ENCODE measurements at regions not wholly inside any gene's neighbourhood (a gene's known extent, or its start where the extent isn't known, plus 50 kb on each side); places are given as distances from the start of the nearest gene placed in this dataset.

DNA sequence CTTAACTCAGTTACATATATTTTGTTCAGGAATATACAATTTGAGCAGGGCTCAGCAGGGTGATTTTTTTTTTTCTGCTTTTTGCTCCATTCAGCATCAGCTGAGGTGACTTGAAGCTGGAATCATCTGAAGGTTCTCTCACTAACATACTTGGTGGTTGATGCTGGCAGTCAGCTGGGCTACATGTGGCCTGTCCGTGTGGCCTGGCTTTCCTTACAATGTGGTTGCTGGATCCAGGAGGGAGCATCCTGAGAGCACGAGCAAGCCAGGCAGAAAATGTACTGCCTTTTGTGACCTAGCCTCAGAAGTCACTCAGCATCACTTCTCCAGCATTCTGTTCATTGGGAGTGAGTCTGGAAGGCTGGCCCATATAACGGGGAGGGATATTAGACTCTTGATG is 151.6 kb upstream of the E2F8 start:
- no CpG with 5 or more reads among the region's 3 CpGs for WGBS, 2 donors (ENCODE audit: extremely low coverage in 2 of 2, insufficient read length in 2 of 2, insufficient replicate concordance in 1 of 2)
- Histone ChIP-seq H2BK120ac (ENCODE audit: low read depth, low read length) (no peak overlapping the region), H2BK15ac (ENCODE audit: low read length) (no peak overlapping the region), H2BK5ac (ENCODE audit: low read length) (no peak overlapping the region), H3K23ac (ENCODE audit: low read depth, low read length, poor library complexity) (no peak overlapping the region), H4K91ac (ENCODE audit: low read depth, low read length, poor library complexity) (no peak overlapping the region), H3K4ac (ENCODE audit: low read length) (no peak overlapping the region), H2AFZ (ENCODE audit: low read length) (no peak overlapping the region), H4K8ac (ENCODE audit: low read depth, low read length) (no peak overlapping the region), H3K4me3 (ENCODE audit: low read length in 2 of 2) (no peak overlapping the region), H3K14ac (ENCODE audit: low read length) (no peak overlapping the region), H3K18ac (ENCODE audit: low read length) (no peak overlapping the region), H3K36me3 (replicated peaks in 1 of 2; ENCODE audit: control insufficient read depth in 2 of 2, insufficient read depth in 2 of 2, low read length in 2 of 2) (no peaks in the 10 kb centered on the region), H3K4me2 (ENCODE audit: insufficient read depth, low read length, poor library complexity, severe bottlenecking) (no peak overlapping the region), H3K27me3 (ENCODE audit: control insufficient read depth in 3 of 3, insufficient read depth in 3 of 3, low read depth in 1 of 3, low read length in 3 of 3) (no peaks in the 10 kb centered on the region), H2BK12ac (ENCODE audit: low read length) (no peak overlapping the region), H3K79me1 (ENCODE audit: low read depth, low read length) (no peaks in the 10 kb centered on the region), H3K9ac (ENCODE audit: low read depth, low read length, poor library complexity) (no peak overlapping the region), H3K9me3 (replicated peaks in 1 of 2; ENCODE audit: control insufficient read depth in 2 of 2, insufficient read depth in 1 of 2, low read depth in 1 of 2, low read length in 2 of 2) (no peaks in the 10 kb centered on the region), H3K4me1 (ENCODE audit: control insufficient read depth in 2 of 2, insufficient read depth in 1 of 2, low read depth in 1 of 2, low read length in 2 of 2) (peaks cover under 1 to 5% of the 10 kb centered on the region in 2 donors), H3K27ac (replicated peaks; ENCODE audit: low read length) (no peak overlapping the region), H2AK5ac (ENCODE audit: low read depth, low read length) (no peak overlapping the region)
- DNase-seq (ENCODE audit: low spot score) = no peak

DNA sequence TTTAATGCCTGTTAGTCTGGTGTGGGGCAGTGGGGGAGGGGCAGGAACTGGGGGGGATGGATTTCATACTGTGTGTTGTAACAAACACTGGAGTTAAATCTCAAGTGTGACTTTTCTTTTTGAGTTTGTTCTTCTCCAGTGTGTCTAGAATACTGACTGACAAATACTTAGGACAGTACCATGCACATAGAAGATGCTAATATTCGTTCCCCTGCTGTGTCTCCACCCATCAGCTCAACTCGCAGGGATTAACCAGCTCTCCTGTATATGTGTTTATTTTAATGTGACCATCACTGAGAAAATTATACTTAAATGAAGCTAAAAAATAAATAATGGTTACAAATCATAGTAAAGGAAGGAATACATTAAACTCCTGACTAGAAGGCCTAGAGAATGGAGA is 150.9 kb upstream of the E2F8 start:
- Histone ChIP-seq H3K27ac (replicated peaks; ENCODE audit: low read length) (no peak overlapping the region), H2AFZ (ENCODE audit: low read length) (no peak overlapping the region), H3K18ac (ENCODE audit: low read length) (no peak overlapping the region), H2AK5ac (ENCODE audit: low read depth, low read length) (no peak overlapping the region), H3K4me3 (ENCODE audit: low read length in 2 of 2) (no peak overlapping the region), H3K14ac (ENCODE audit: low read length) (no peak overlapping the region), H3K36me3 (replicated peaks in 1 of 2; ENCODE audit: control insufficient read depth in 2 of 2, insufficient read depth in 2 of 2, low read length in 2 of 2) (no peaks in the 10 kb centered on the region), H3K23ac (ENCODE audit: low read depth, low read length, poor library complexity) (no peak overlapping the region), H3K4me1 (ENCODE audit: control insufficient read depth in 2 of 2, insufficient read depth in 1 of 2, low read depth in 1 of 2, low read length in 2 of 2) (peaks cover 5% of the 10 kb centered on the region in 2 donors), H2BK12ac (ENCODE audit: low read length) (no peak overlapping the region), H2BK15ac (ENCODE audit: low read length) (no peak overlapping the region), H3K9me3 (replicated peaks in 1 of 2; ENCODE audit: control insufficient read depth in 2 of 2, insufficient read depth in 1 of 2, low read depth in 1 of 2, low read length in 2 of 2) (no peaks in the 10 kb centered on the region), H3K79me1 (ENCODE audit: low read depth, low read length) (no peaks in the 10 kb centered on the region), H3K4me2 (ENCODE audit: insufficient read depth, low read length, poor library complexity, severe bottlenecking) (no peak overlapping the region), H3K27me3 (ENCODE audit: control insufficient read depth in 3 of 3, insufficient read depth in 3 of 3, low read depth in 1 of 3, low read length in 3 of 3) (no peaks in the 10 kb centered on the region), H4K91ac (ENCODE audit: low read depth, low read length, poor library complexity) (no peak overlapping the region), H3K4ac (ENCODE audit: low read length) (no peak overlapping the region), H4K8ac (ENCODE audit: low read depth, low read length) (no peak overlapping the region), H3K9ac (ENCODE audit: low read depth, low read length, poor library complexity) (no peak overlapping the region), H2BK5ac (ENCODE audit: low read length) (no peak overlapping the region), H2BK120ac (ENCODE audit: low read depth, low read length) (no peak overlapping the region)
- DNase-seq (ENCODE audit: low spot score) = no peak
- no CpG with 5 or more reads among the region's 2 CpGs for WGBS, 2 donors (ENCODE audit: extremely low coverage in 2 of 2, insufficient read length in 2 of 2, insufficient replicate concordance in 1 of 2)

DNA sequence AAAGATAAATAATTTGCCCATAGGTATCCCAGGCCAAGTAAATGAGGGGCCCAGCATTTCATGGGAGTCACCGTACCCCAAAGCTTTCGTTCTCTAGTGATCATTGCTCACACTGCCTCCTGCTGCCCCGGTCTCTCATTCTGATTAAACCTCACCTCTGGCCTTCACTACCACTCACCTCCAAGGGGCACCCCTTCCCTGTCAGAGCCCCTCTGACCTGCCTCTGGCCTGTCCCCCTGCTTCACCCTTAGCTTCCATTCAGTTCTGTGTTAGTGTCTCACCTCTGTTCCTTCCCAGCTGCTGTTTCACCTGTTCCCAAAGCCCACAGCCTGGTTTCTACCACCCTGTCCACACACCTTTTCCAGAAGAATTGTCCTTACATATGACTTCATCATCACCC is 150.3 kb upstream of the E2F8 start:
- no peaks in the 10 kb centered on the region for H3K79me1 ChIP-seq (ENCODE audit: low read depth, low read length)
- no peak overlapping the region for H2AFZ ChIP-seq (ENCODE audit: low read length)
- no peak overlapping the region for H2AK5ac ChIP-seq (ENCODE audit: low read depth, low read length)
- no peak overlapping the region for H3K4me3 ChIP-seq (ENCODE audit: low read length in 2 of 2)
- no peak overlapping the region for H3K14ac ChIP-seq (ENCODE audit: low read length)
- no peak overlapping the region for H3K23ac ChIP-seq (ENCODE audit: low read depth, low read length, poor library complexity)
- no peak overlapping the region for H2BK15ac ChIP-seq (ENCODE audit: low read length)
- H4K91ac ChIP-seq (ENCODE audit: low read depth, low read length, poor library complexity) = no peak overlapping the region
- H3K9me3 ChIP-seq (replicated peaks in 1 of 2; ENCODE audit: control insufficient read depth in 2 of 2, insufficient read depth in 1 of 2, low read depth in 1 of 2, low read length in 2 of 2) = no peaks in the 10 kb centered on the region
- DNase-seq (ENCODE audit: low spot score) = no peak
- no peak overlapping the region for H4K8ac ChIP-seq (ENCODE audit: low read depth, low read length)
- H3K4me1 ChIP-seq (ENCODE audit: control insufficient read depth in 2 of 2, insufficient read depth in 1 of 2, low read depth in 1 of 2, low read length in 2 of 2) = peaks cover 5% of the 10 kb centered on the region in 2 donors
- no peak overlapping the region for H3K27ac ChIP-seq (replicated peaks; ENCODE audit: low read length)
- H3K4me2 ChIP-seq (ENCODE audit: insufficient read depth, low read length, poor library complexity, severe bottlenecking) = no peak overlapping the region
- H2BK5ac ChIP-seq (ENCODE audit: low read length) = no peak overlapping the region
- H3K18ac ChIP-seq (ENCODE audit: low read length) = no peak overlapping the region
- no peak overlapping the region for H2BK12ac ChIP-seq (ENCODE audit: low read length)
- H2BK120ac ChIP-seq (ENCODE audit: low read depth, low read length) = no peak overlapping the region
- WGBS, 2 donors (ENCODE audit: extremely low coverage in 2 of 2, insufficient read length in 2 of 2, insufficient replicate concordance in 1 of 2) = no CpG with 5 or more reads among the region's 3 CpGs
- H3K4ac ChIP-seq (ENCODE audit: low read length) = no peak overlapping the region
- H3K27me3 ChIP-seq (ENCODE audit: control insufficient read depth in 3 of 3, insufficient read depth in 3 of 3, low read depth in 1 of 3, low read length in 3 of 3) = no peaks in the 10 kb centered on the region
- no peak overlapping the region for H3K9ac ChIP-seq (ENCODE audit: low read depth, low read length, poor library complexity)
- no peaks in the 10 kb centered on the region for H3K36me3 ChIP-seq (replicated peaks in 1 of 2; ENCODE audit: control insufficient read depth in 2 of 2, insufficient read depth in 2 of 2, low read length in 2 of 2)

DNA sequence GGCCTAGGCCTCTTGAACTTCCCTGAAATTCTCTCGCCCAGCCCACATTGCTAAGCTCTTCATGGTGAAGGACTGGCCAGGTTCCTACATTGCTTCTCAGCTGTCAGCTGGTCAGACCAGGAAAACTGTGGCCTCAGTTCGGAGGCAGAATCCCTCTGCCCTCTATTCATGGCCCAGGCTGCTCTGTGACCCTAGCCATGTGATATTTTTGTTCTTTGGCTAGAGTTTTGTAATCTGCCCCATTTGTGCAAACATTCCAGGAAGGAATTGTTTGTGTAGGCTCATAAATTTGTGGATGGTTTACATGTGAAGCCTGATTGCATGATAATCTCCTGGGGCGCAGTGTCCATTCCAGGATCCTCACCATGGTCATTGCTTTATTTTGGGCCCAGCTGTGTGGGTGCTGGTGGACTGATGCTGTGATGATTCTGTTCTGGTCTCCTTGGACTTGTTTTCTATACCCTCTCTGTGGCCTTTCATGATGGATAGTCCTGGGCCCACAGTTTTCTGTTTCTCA is 149.1 kb upstream of the E2F8 start:
- Histone ChIP-seq H3K18ac (ENCODE audit: low read length) (no peak overlapping the region), H3K4ac (ENCODE audit: low read length) (no peak overlapping the region), H3K14ac (ENCODE audit: low read length) (no peak overlapping the region), H3K79me1 (ENCODE audit: low read depth, low read length) (no peaks in the 10 kb centered on the region), H3K23ac (ENCODE audit: low read depth, low read length, poor library complexity) (no peak overlapping the region), H3K27ac (replicated peaks; ENCODE audit: low read length) (no peak overlapping the region), H2BK120ac (ENCODE audit: low read depth, low read length) (no peak overlapping the region), H2BK5ac (ENCODE audit: low read length) (no peak overlapping the region), H2BK12ac (ENCODE audit: low read length) (no peak overlapping the region), H3K27me3 (ENCODE audit: control insufficient read depth in 3 of 3, insufficient read depth in 3 of 3, low read depth in 1 of 3, low read length in 3 of 3) (no peaks in the 10 kb centered on the region), H2BK15ac (ENCODE audit: low read length) (no peak overlapping the region), H3K9me3 (replicated peaks in 1 of 2; ENCODE audit: control insufficient read depth in 2 of 2, insufficient read depth in 1 of 2, low read depth in 1 of 2, low read length in 2 of 2) (no peaks in the 10 kb centered on the region), H3K36me3 (replicated peaks in 1 of 2; ENCODE audit: control insufficient read depth in 2 of 2, insufficient read depth in 2 of 2, low read length in 2 of 2) (no peaks in the 10 kb centered on the region), H4K8ac (ENCODE audit: low read depth, low read length) (no peak overlapping the region), H3K4me2 (ENCODE audit: insufficient read depth, low read length, poor library complexity, severe bottlenecking) (no peak overlapping the region), H2AFZ (ENCODE audit: low read length) (no peak overlapping the region), H3K9ac (ENCODE audit: low read depth, low read length, poor library complexity) (no peak overlapping the region), H3K4me3 (ENCODE audit: low read length in 2 of 2) (no peak overlapping the region), H2AK5ac (ENCODE audit: low read depth, low read length) (no peak overlapping the region), H4K91ac (ENCODE audit: low read depth, low read length, poor library complexity) (no peak overlapping the region), H3K4me1 (ENCODE audit: control insufficient read depth in 2 of 2, insufficient read depth in 1 of 2, low read depth in 1 of 2, low read length in 2 of 2) (peaks cover 5% of the 10 kb centered on the region in 2 donors)
- WGBS, 2 donors (ENCODE audit: extremely low coverage in 2 of 2, insufficient read length in 2 of 2, insufficient replicate concordance in 1 of 2) = no CpG with 5 or more reads among the region's 3 CpGs
- DNase-seq (ENCODE audit: low spot score) = no peak

Measured in neuronal stem cell (in vitro differentiated cells).